ENCODE measurements at regions not wholly inside any gene's neighbourhood (a gene's known extent, or its start where the extent isn't known, plus 50 kb on each side); places are given as distances from the start of the nearest gene placed in this dataset.

GRCh38 chr12:67826946-67827720 lies 162.1 kb upstream of the IFNG-AS1 start:
- peak overlapping the region; percentile 45 for H3K4me3 ChIP-seq (ENCODE audit: low read depth, low read length)
- no peak for DNase-seq (ENCODE audit: low read depth)

GRCh38 chr12:67827820-67828383 lies 161.3 kb upstream of the IFNG-AS1 start:
- peak; percentile 87 for DNase-seq (ENCODE audit: low read depth)
- peak overlapping the region; percentile 45 for H3K4me3 ChIP-seq (ENCODE audit: low read depth, low read length)

- H3K4me3 ChIP-seq (ENCODE audit: low read depth, low read length), result no peak overlapping the region
- DNase-seq (ENCODE audit: low read depth), result no peak
Observed at GRCh38 chr12:67829896-67830295, 159.4 kb upstream of the IFNG-AS1 start.

- H3K4me3 ChIP-seq (ENCODE audit: low read depth, low read length), result no peak overlapping the region
- DNase-seq (ENCODE audit: low read depth), result no peak
Observed at GRCh38 chr12:67832155-67832554, 157.1 kb upstream of the IFNG-AS1 start.

- no peak overlapping the region for H3K4me3 ChIP-seq (ENCODE audit: low read depth, low read length)
- no peak for DNase-seq (ENCODE audit: low read depth)
Observed at GRCh38 chr12:67833602-67834001, 155.6 kb upstream of the IFNG-AS1 start.

GRCh38 chr12:67837876-67838275 lies 151.4 kb upstream of the IFNG-AS1 start:
- no peak overlapping the region for H3K4me3 ChIP-seq (ENCODE audit: low read depth, low read length)
- no peak for DNase-seq (ENCODE audit: low read depth)

GRCh38 chr12:67842124-67842523 lies 147.1 kb upstream of the IFNG-AS1 start:
- no peak overlapping the region for H3K4me3 ChIP-seq (ENCODE audit: low read depth, low read length)
- DNase-seq (ENCODE audit: low read depth), result no peak

- DNase-seq (ENCODE audit: low read depth), result no peak
- H3K4me3 ChIP-seq (ENCODE audit: low read depth, low read length), result no peak overlapping the region
Observed at GRCh38 chr12:67843257-67843656, 146.0 kb upstream of the IFNG-AS1 start.

- DNase-seq (ENCODE audit: low read depth), result no peak
- no peak overlapping the region for H3K4me3 ChIP-seq (ENCODE audit: low read depth, low read length)
Observed at GRCh38 chr12:67852701-67853100, 136.5 kb upstream of the IFNG-AS1 start.

GRCh38 chr12:67853204-67853603 lies 136.0 kb upstream of the IFNG-AS1 start:
- no peak overlapping the region for H3K4me3 ChIP-seq (ENCODE audit: low read depth, low read length)
- DNase-seq (ENCODE audit: low read depth), result peak; percentile 62

- no peak for DNase-seq (ENCODE audit: low read depth)
- no peak overlapping the region for H3K4me3 ChIP-seq (ENCODE audit: low read depth, low read length)
Observed at GRCh38 chr12:67854351-67854750, 134.9 kb upstream of the IFNG-AS1 start.

- DNase-seq (ENCODE audit: low read depth), result no peak
- no peak overlapping the region for H3K4me3 ChIP-seq (ENCODE audit: low read depth, low read length)
Observed at GRCh38 chr12:67855103-67855502, 134.1 kb upstream of the IFNG-AS1 start.

GRCh38 chr12:67871231-67871630 lies 118.0 kb upstream of the IFNG-AS1 start:
- no peak for DNase-seq (ENCODE audit: low read depth)
- H3K4me3 ChIP-seq (ENCODE audit: low read depth, low read length), result no peak overlapping the region

GRCh38 chr12:67873355-67873754 lies 115.9 kb upstream of the IFNG-AS1 start:
- no peak overlapping the region for H3K4me3 ChIP-seq (ENCODE audit: low read depth, low read length)
- DNase-seq (ENCODE audit: low read depth), result no peak

GRCh38 chr12:67876305-67876915 lies 112.8 kb upstream of the IFNG-AS1 start:
- no peak for DNase-seq (ENCODE audit: low read depth)
- no peak overlapping the region for H3K4me3 ChIP-seq (ENCODE audit: low read depth, low read length)

- H3K4me3 ChIP-seq (ENCODE audit: low read depth, low read length), result no peak overlapping the region
- no peak for DNase-seq (ENCODE audit: low read depth)
Observed at GRCh38 chr12:67877727-67878126, 111.5 kb upstream of the IFNG-AS1 start.

- no peak for DNase-seq (ENCODE audit: low read depth)
- H3K4me3 ChIP-seq (ENCODE audit: low read depth, low read length), result no peak overlapping the region
Observed at GRCh38 chr12:67879937-67880336, 109.3 kb upstream of the IFNG-AS1 start.

- DNase-seq (ENCODE audit: low read depth), result no peak
- H3K4me3 ChIP-seq (ENCODE audit: low read depth, low read length), result no peak overlapping the region
Observed at GRCh38 chr12:67881565-67881964, 107.7 kb upstream of the IFNG-AS1 start.

GRCh38 chr12:67884596-67884995 lies 104.7 kb upstream of the IFNG-AS1 start:
- no peak for DNase-seq (ENCODE audit: low read depth)
- H3K4me3 ChIP-seq (ENCODE audit: low read depth, low read length), result no peak overlapping the region

GRCh38 chr12:67885375-67886169 lies 103.7 kb upstream of the IFNG-AS1 start:
- DNase-seq (ENCODE audit: low read depth), result no peak
- no peak overlapping the region for H3K4me3 ChIP-seq (ENCODE audit: low read depth, low read length)

All from skeletal muscle cell (primary cell).